ENCODE measurements at regions not wholly inside any gene's neighbourhood (a gene's known extent, or its start where the extent isn't known, plus 50 kb on each side); places are given as distances from the start of the nearest gene placed in this dataset.
"Not testable (repeated sequence)": the region's sequence is repeated elsewhere in the genome, so short reads cannot be mapped to it uniquely, and the experiment has no call there.

DNA sequence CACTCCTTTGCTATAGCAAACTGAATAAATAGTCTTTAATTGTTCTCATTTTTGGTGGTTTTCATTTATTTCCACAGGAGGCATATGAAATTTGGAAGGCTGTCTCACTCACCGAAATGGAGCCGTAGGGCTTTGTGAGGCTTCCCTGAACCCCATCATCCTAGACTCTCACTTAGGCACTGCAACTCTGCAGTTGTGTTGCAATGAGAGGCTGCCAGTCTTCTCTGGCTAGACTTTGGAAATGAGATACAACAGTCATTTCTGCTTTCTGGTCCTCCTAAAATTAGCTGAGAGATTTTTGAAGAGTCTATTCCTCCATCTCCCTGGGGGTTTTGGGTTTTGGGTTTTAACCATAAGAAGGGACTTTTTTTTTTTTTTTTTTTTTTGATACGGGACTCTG lies 146.5 kb downstream of the SH3BGRL start:
- peak; percentile 60 for DNase-seq

DNA sequence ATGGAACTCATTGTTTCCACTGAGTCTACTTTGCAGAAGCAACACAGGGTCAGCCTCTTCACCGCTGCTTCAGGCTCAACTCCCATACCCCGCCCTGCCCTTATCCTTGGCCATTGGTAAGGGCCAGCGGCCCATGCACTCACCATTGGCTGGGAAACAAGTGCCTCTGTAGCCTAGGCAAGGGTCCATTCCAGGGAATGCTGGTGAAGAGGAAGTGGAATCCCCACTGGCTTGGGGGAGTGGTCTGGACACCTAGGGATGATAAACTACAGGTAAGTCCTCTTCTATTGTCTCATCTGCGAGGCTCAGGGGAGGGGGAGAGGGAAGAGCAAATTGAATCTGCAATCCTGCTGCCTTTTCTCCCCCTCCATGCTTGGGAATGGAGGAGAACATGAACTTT lies 153.1 kb downstream of the SH3BGRL start:
- no peak for DNase-seq

DNA sequence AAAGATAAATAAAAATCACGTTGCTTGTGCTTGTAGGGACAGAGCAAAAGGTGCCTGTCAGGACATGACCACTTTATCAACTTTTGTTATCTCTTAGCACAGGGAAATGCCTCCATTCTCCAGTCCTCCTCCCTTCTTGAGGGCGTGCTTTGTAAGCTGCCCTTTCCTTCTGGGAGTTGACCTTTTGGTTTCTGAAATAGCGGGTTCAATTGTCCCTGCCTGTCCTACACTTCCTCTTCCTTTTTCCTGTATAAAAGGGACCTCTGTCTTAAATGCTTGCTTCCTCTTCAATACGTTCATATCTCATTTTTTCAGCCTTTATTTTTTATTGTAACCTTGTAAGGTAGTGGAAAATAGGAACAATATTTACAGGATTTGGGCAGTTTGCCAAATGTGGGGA lies 153.5 kb downstream of the SH3BGRL start:
- peak; percentile 49 for DNase-seq

DNA sequence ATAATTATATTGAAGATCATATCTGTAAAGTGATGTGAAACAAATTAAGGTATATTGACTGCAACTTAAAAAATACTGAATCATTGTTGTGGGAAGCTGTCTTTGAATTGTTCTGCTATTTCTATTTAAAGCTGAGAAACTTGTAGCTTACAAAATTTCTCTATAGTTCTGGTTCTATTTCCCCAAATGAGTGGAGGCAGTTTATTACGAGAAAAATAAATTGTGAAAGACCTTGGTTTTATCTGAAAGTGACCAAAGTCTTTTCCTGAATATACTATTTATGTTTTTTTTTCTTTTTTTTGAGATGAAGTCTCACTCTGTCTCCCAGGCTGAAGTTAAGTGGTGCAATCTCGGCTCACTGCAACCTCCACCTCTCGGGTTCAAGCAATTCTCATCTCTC lies 165.4 kb downstream of the SH3BGRL start:
- DNase-seq = peak; percentile 77

DNA sequence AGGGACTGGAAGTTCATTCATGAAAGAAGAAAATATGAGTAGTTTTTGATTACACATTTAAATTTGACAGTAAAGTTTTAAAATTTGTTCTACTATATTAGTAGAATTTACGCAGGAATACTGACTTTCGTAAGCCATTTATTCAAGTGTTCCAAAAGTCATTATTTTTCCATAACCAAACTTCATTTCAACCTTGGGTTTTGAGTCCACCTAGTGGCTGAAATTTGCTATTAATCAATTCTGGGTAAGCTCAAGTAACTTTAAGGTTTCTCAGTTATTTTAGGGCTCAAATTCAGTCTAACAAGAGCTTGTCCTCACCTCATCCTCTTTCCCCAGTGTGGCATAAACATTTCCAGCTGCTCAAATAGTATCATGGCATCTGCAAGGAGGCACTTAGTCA lies 175.4 kb downstream of the SH3BGRL start:
- peak; percentile 0 for DNase-seq

DNA sequence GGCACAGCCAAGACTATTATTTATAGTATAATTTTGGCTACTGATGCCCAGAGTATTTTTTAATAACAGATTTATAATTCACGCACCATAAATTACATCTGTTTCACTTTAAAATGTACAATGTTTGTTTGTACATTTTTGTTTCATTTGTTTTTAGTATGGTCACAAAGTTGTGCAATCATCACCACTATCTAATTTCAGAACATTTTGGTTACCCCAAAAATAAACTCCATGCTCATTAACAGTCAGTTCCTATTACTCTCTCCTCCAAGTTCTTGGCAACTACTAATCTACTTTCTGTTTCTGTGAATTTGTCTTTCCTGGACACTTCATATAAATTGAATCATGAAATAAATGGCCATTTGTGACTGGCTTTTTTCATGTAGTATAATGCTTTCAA lies 176.7 kb downstream of the SH3BGRL start:
- DNase-seq = no peak

DNA sequence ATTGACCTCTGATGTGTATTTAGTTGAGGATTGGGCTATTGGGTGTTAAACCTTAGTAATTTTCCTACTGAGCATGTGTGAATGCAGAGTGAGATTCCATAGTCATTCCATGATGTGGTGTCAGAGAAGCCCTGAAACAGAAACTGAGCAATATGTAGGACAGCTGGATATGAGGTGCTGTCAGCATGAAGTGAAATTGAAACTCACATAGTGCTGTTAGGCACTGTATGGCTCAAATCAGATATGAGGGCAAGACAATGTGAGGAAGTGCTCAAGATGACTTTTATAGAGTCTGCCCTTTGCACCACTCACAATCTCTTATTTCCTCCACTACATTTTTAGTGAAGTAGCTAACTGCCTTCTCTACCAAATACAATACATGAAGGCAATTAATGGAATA lies 188.3 kb downstream of the SH3BGRL start:
- peak; percentile 24 for DNase-seq

DNA sequence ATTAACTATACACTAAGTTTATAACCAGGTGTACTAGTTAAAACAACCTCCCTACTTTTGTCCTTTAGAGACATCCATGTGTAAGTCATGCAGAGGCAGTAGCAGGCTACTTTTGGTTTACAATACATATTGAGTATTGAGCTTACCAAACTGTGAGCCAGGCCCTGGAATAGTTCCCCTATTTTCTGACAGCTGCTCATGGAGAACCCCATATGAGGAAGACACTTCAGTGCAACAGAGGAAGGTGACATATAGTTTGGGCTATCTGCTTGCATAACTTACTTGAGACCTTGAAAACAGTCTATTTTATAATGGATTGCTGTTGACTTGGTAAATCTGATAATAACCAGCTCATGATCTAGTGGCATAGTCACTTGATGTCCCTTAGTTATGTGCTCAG lies 190.5 kb downstream of the SH3BGRL start:
- peak; percentile 42 for DNase-seq

DNA sequence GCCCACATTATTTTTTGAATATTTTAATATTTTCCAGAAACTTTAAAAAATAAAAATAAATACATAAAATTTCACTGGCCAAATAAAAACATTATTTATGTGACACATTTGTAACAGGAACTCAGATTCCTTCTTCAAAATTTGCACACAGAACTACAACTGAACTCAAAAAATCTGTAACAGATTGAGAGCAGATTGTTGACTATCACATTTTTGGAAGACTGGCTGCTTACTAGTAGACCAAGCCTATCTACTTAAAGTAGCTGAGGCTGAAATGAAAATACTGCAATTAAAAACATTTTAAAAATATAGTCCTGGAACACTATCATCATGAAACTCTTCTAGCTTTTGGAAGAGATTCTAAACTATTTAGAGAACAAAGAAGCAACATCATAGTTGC lies 203.9 kb downstream of the SH3BGRL start:
- DNase-seq = no peak

DNA sequence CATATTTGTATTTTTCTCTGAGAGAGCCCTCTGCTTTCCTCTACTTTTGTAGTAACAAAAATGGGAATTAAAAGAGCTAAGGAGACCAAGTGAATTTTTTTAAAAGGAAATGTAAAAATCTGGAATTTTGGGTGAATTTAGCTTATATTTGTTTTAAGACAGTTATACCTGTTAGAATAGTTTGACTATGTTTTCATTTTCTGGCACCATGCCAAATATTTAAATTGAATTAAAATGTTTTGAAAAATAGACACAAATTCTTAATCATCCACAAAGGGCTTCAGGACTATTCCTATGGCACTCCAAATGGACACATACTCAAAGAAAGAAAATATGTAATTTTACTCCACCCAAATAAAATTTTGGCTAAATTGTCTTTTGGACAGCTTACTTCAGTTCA lies 209.6 kb downstream of the SH3BGRL start:
- DNase-seq = no peak

DNA sequence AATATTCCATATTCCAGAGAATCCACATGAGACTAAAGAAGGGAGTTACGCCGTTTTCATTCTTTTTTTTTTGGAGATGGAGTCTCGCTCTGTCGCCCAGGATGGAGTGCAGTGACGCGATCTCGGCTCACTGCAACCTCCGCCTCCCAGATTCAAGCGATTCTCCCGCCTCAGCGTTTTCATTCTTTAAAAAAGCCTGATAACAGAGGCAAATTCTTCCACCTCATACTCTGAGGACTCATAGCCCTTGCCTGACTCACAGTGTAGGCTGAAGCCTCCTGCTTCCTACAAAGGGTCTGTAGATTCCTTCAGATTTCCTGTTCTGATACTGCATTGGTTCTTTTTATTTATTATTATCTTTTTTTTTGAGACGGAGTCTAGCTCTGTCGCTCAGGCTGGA lies 210.5 kb downstream of the SH3BGRL start:
- DNase-seq = no peak

DNA sequence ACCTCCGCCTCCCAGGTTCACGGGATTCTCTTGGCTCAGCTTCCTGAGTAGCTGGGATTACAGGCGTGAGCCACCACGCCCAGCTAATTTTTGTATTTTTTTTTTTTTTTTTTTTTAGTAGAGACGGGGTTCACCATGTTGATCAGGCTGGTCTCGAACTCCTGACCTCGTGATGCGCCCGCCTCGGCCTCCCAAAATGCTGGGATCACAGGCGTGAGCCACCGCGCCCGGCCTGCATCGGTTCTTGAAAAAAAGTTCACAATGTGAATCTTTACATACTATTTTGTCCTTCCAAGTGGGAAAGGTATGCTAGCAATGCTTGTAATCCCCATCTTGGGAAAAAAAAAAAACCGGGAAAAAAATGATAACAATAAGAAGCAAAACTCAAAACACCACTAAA lies 211.0 kb downstream of the SH3BGRL start:
- DNase-seq = not testable (repeated sequence)

DNA sequence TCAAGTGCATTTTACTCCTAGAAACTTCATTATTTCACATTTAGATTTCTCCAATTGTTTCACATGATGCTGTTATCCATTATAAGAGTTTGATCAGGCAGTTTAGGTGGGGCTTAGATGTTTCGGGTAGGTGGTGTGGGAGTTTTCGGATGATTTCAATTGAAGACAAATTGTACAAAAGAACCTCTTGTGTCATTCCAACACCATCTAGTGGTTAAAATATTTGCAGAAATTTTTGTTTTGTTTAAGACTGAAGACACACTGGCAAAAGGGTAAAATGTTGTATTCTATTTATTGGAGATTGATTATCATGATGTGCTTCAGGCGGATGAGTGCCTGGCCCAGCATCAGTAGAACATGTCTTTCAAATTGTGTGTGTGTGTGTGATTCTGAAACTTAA lies 212.7 kb downstream of the SH3BGRL start:
- DNase-seq = no peak
